SH-SY5Y (cell line): ENCODE measurements at regions not wholly inside any gene's neighbourhood (a gene's known extent, or its start where the extent isn't known, plus 50 kb on each side); places are given as distances from the start of the nearest gene placed in this dataset.

Experiments
- GATA2 ChIP-seq: IDR thresholded peaks from 2 replicates; pipeline ENCODE4 v1.6.1; 2011; ENCODE audit warnings: mild to moderate bottlenecking, low read depth, low read length
- GATA3 ChIP-seq: IDR thresholded peaks from 2 replicates; pipeline ENCODE4 v1.6.1; 2011; ENCODE audit warnings: low read depth, mild to moderate bottlenecking, low read length, moderate library complexity

DNA sequence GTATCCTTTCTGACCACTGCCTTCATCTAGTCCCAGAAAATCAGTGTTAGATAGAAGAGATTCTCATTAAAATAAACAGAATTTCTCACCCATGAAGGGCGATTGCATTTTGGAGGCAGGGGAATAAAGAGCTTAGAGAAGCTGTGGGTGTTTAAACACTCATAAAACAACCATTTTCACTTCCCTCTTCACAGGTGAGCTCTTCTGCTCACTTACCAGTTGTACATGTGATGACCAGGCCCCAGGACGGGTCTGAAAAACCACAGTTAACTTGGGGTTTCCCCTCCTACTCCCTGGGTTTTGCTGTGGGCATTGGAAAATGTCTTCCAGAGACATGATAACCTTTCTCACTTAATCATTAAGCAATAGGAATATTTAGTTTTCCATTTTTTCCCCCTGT lies 411.6 kb upstream of the DPP6 start:
- TF ChIP-seq GATA2 (no peak), GATA3 (no peak)
